CD4-positive, alpha-beta T cell treated with Interleukin-12 subunit alpha and Interleukin-12 subunit beta, for 1 hour (primary cell): ENCODE measurements at regions not wholly inside any gene's neighbourhood (a gene's known extent, or its start where the extent isn't known, plus 50 kb on each side); places are given as distances from the start of the nearest gene placed in this dataset.
"Not testable (repeated sequence)": the region's sequence is repeated elsewhere in the genome, so short reads cannot be mapped to it uniquely, and the experiment has no call there.

Source experiments
- DNase-seq: peaks from one replicate; pipeline ENCODE4 v3.0.0-alpha.2; 2020

- not testable (repeated sequence) for DNase-seq
Observed at GRCh38 chr9:41367301-41367700, 178.2 kb upstream of the ZNG1F start.

GRCh38 chr9:41361790-41362189, 172.7 kb upstream of the ZNG1F start:
- not testable (repeated sequence) for DNase-seq

GRCh38 chr9:41359116-41359515, 170.0 kb upstream of the ZNG1F start:
- DNase-seq, result peak; percentile 52

GRCh38 chr9:41358682-41359081, 169.6 kb upstream of the ZNG1F start:
- DNase-seq, result peak; percentile 87

DNA sequence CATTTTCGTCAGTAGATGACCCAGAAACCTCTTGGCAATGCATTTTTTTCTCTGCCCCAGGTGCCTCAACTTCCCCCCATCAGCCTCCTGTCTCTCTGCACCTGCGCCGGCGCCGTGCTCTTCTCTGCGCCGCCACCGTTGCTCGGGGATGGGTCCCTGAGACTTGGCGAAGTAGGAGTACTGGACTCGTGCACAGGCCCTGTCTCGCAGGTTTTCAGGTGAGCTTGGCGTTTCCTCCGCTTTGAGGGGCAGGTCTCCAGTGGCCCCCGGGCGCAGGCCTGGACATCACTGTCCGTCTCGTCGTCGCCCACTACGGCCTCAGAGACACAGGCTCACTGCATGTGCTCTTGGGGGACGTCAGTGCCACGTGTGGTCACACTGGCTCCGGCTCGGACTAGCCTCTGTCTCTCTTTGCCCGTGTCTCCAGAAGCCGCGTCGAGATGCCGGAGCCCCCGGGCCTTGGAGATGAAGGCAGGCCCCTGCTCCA, 168.8 kb upstream of the ZNG1F start:
- DNase-seq, result not testable (repeated sequence)

DNA sequence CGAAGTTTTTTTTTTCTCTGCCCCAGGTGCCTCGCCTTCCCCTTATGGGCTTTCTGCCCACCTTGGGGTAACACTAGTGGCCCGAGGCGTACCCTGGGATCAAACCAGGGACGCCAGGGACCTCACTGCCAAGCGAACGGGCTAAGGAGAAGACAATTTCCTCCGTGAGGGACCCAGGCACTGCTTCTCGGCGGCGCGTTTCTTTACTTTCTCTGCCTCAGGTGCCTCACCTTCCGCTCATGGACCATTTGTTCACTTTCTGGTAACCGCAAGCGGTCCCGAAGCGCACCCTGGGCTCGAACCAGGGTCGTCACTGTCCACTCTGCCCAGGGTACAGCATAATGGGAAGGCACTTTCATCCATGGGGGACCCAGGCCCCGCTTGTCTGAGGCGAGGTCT, 168.2 kb upstream of the ZNG1F start:
- not testable (repeated sequence) for DNase-seq

GRCh38 chr9:41356588-41357349, 167.7 kb upstream of the ZNG1F start:
- peak; percentile 90 for DNase-seq

GRCh38 chr9:41355712-41356450, 166.8 kb upstream of the ZNG1F start:
- not testable (repeated sequence) for DNase-seq

DNA sequence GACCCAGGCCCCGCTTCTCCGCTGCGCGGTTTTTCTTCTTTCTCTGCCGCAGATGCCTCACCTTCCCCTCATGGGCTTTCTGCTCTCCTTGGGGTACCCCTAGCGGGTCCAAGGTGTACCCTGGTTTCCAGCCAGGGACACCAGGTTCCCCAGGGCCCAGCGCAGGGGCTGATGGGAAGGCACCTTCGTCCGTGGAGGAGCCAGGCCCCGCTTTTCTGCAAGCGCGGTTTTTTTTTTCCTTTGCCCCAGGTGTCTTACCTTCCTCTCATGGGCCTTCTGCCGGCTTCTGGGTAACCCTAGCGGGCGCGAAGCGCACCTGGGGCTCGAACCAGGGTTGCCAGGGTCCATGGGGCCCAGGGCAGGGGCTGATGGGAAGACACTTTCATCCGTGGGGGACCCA, 165.9 kb upstream of the ZNG1F start:
- DNase-seq, result peak; percentile 44

- DNase-seq, result peak; percentile 24
Observed at GRCh38 chr9:41354060-41354934, 165.2 kb upstream of the ZNG1F start.

DNA sequence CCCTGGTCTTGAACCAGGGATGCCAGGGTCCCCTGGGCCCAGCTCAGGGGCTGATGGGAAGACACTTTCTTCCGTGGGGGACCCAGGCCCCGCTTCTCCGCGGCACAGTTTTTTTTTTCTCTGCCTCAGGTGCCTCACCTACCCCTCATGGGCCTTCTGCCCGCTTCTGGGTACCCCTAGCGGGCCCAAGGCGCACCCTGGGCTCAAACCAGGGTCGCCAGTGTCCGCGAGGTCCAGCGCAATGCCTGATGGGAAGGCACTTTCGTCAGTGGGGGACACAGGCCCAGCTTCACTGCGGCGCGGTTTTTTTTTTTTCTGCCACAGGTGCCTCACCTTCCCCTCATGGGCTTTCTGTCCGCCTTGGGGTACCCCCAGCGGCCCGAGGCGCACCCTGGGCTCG, 163.9 kb upstream of the ZNG1F start:
- not testable (repeated sequence) for DNase-seq

DNA sequence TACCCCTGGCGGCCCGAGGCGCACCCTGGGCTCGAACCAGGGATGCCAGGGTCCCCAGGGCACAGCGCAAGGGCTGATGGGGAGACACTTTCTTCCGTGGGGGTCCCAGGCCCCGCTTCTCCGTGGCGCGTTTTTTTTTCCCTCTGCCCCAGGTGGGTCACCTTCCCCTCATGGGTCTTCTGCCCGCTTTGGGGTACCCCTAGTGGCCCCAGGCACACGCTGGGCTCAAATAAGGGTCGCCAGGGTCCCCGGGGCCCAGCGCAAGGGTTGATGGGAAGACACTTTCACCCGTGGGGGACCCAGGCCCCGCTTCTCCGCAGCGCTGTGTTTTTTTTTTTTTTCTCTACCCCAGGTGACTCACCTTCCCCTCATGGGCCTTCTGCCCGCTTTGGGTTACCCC, 163.3 kb upstream of the ZNG1F start:
- not testable (repeated sequence) for DNase-seq

DNA sequence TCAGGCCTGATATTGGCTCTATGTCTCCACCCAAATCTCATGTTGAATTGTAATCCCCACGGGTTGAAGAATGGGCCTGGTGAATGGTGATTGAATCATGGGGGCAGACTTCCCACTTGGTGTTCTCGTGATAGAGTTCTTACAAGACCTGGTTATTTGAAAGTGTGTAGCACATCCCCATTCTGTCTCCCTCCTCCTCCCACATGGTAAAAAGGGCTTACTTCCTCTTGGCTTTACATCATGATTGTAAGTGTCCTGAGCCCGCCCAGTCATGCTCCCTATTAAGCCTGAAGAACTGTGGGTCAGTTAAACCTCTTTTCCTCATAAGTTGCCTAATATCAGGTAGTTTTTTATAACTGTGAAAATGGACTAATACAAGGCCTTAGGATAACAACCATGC, 158.8 kb upstream of the ZNG1F start:
- not testable (repeated sequence) for DNase-seq

GRCh38 chr9:41332562-41332961, 143.4 kb upstream of the ZNG1F start:
- not testable (repeated sequence) for DNase-seq

GRCh38 chr9:41321277-41321676, 132.2 kb upstream of the ZNG1F start:
- not testable (repeated sequence) for DNase-seq

DNA sequence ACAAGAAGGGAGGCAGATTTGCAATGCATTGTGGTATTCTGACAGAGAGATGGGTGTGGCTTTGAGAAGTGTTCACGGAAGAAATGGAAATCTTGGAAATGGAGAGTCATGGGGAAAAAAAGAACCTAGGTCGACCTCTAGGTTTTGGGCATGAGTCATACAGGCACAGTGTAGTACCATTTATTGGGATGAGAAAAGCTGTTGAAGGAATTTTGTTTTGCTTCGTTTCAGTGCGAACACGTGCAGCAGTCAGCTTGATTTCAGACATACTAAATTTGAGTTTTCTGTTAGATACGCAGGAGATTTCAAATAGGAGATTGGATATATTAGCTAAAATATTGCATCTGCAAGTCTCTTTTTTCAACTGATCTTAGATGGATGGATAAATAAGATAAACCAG, 119.8 kb upstream of the ZNG1F start:
- DNase-seq, result not testable (repeated sequence)

- not testable (repeated sequence) for DNase-seq
Observed at GRCh38 chr9:41285744-41286143, 96.6 kb upstream of the ZNG1F start.

DNA sequence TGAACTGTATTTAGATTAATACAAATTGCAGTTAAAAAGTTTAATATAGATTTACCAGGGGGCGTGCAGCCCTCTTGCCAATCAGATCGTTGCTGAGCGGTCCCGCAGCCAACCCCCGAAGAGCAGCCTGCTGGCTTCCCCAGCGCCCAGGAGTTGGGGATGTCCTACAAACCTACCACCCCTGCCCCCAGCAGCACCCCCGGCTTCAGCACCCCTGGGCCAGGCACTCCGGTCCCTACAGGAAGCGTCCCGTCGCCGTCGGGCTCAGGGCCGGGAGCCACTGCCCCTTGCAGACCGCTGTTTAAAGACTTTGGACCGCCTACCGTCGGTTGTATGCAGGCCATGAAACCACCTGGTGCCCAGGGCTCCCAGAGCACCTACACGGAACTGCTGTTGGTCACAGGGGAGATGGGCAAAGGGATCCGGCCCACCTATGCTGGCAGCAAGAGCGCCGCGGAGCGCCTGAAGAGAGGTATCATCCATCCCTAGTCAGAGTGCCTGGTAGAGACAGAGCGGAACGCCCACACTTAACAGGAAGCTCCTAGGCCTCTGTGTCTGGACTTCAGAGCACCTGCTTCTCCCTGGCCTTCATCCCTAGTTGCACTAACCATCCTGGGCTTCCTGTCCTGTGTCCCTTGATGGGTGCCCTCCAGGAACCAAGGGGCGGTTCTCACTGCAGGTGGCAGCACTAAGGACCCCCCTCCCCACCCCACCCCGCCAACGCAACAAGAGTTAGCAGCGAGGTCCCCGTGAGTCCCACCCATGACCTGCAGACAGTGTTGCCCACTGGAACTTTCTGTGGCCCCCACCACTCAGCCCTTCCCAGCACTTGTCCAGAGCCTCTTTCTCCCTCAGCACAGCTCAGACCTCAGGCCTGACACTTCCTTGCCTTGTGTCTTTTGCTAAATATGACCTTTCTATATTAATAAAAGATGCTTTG, 91.5 kb upstream of the ZNG1F start:
- not testable (repeated sequence) for DNase-seq

DNA sequence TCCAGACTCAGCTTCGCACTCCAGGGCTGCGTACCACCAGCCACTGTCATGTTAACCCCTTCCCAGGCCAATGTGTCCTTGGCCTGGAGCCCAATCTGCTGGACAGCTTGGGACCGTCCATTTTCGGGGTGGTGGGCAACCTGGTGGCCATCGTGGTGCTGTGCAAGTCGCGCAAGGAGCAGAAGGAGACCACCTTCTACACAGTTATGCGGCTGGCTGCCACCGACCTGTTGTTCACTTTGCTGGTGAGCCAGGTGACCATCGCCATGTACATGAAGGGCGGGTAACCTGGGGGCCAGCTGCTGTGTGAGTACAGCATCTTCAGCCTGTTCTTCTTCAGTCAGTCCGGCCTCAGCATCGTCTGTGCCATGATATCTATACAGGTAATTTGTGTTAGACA, 90.3 kb upstream of the ZNG1F start:
- not testable (repeated sequence) for DNase-seq

DNA sequence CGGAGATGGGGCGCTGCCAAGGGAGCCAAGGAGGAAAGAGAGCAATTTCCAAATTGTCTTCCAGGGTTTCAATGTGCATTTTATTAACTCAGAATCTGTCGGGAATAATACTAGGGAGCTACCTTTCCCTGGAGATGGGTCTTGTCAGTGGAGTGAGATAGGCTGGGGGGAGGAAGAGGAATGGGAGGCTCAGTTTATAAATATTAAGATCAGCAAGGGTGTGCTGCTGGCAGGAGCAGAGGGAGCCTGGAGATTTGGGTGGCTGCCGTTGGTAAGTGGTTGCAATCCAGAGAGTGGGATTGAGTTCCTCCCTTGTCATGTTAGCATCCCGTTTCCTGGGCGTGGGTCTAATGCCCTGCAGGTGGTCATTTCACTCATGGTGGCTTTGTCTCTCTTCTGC, 89.9 kb upstream of the ZNG1F start:
- DNase-seq, result not testable (repeated sequence)

DNA sequence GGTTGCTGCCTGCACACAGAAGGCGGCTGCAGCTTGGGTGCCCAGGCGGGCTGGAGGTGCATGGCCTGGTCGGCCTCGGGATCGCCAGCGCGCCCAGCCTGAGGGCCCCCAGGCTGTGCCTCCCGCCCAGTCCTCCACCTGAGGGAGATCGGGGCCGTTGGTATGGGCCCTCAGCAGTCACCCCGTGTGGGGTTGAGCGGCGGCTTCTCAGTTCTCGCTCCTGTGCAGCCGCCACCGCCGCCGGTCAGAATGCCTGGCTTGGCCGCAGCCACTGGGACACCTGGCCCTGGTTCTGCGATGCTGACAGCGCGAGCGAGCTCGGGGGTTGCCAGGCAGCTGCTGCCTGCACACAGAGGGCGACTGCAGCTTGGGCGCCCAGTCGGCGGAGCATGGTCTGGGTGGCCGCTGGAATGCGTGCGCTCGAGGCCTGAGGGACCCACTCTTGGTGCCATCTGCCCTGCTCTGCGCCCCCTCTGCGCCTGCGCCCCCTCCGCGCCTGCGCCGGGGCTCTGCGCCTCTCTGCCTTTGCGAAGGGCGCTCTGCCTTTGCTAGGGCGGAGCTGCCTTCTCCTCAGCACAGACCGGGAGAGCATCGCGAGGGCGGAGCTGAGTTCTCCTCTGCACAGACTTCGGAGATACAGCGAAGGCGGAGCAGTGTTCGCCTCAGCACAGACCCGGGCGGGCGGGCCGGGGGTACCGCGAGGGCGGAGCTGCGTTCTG, 84.6 kb upstream of the ZNG1F start:
- peak; percentile 80 for DNase-seq
